ENCODE measurements at regions not wholly inside any gene's neighbourhood (a gene's known extent, or its start where the extent isn't known, plus 50 kb on each side); places are given as distances from the start of the nearest gene placed in this dataset.

DNA sequence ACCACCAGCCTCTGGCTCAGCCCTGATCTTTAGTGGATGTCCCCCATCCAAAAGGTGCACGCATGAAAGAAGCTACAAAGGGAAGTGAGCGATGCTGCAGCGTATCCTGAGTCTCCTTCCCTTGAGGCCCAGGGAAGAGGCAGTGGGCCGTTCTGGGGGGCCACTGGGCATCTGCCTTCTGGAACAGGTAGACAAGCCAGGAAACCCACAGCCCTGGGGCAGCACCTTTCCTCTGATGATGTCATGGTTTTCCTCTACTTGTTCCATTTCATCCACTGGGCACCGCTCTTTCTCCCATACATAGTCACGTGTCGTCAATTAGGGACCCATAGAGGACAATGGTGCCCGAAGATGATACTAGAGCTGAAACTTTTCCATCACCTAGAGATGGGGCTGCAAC lies 194.0 kb upstream of the IRX1 start:
- DNase-seq (ENCODE audit: low read depth, low spot score), result no peak
- no peak overlapping the region for H3K4me3 ChIP-seq
- ATAC-seq, result no peak
- H3K79me2 ChIP-seq (ENCODE audit: control insufficient read depth, insufficient read depth, low read length), result no peaks in the 10 kb centered on the region
- no TSS peak for BruUV-seq (replicated peaks)
- H3K27me3 ChIP-seq (replicated peaks in 1 of 2; ENCODE audit: control insufficient read depth in 2 of 2, insufficient read depth in 2 of 2, low read length in 1 of 2), result no peaks in the 10 kb centered on the region
- H2AFZ ChIP-seq (ENCODE audit: control insufficient read depth, low read depth, low read length), result no peak overlapping the region
- H3K36me3 ChIP-seq (ENCODE audit: control insufficient read depth in 2 of 2, insufficient read depth in 2 of 2, low read length in 1 of 2), result no peaks in the 10 kb centered on the region
- SMC1A ChIA-PET (ENCODE audit: uncharacterized antibody, unreplicated experiment), result interaction anchor here (0.9 kb wide), 1 partner anchor 9 kb away, joined by 3 read pairs; no protein-coding TSS in a partner anchor
- WGBS (ENCODE audit: insufficient coverage, insufficient replicate concordance, low lambda C conversion rate, missing lambda C conversion rate), result 37% methylated on average over 8 of the region's 8 CpGs
- RAD21 ChIA-PET (ENCODE audit: unreplicated experiment), result no interaction called here
- H3K9me3 ChIP-seq (replicated peaks; ENCODE audit: control insufficient read depth, insufficient read depth, low read length), result no peaks in the 10 kb centered on the region
- POLR2A ChIA-PET, result no interaction called here
- in situ Hi-C loops (cut with MboI) (no loop called here), intact Hi-C loops (cut with micrococcal nuclease; ENCODE audit: unreplicated experiment) (no loop called here)
- FAIRE-seq, result no peak
- no peak overlapping the region for H3K9ac ChIP-seq (ENCODE audit: control insufficient read depth, insufficient read depth, low read length)
- no peak overlapping the region for H3K4me2 ChIP-seq (ENCODE audit: control insufficient read depth, insufficient read depth)
- no peak overlapping the region for H3K27ac ChIP-seq (ENCODE audit: control insufficient read depth, insufficient read depth)
- no peaks in the 10 kb centered on the region for H3K4me1 ChIP-seq (ENCODE audit: control insufficient read depth, insufficient read depth, low read length)
- CTCF ChIA-PET, result no interaction called here
- no peaks in the 10 kb centered on the region for H4K20me1 ChIP-seq (ENCODE audit: control insufficient read depth, insufficient read depth)
- TF ChIP-seq, protein P1, sequence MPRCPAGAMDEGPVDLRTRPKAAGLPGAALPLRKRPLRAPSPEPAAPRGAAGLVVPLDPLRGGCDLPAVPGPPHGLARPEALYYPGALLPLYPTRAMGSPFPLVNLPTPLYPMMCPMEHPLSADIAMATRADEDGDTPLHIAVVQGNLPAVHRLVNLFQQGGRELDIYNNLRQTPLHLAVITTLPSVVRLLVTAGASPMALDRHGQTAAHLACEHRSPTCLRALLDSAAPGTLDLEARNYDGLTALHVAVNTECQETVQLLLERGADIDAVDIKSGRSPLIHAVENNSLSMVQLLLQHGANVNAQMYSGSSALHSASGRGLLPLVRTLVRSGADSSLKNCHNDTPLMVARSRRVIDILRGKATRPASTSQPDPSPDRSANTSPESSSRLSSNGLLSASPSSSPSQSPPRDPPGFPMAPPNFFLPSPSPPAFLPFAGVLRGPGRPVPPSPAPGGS (IDR thresholded peaks at IDR 0.05; ENCODE audit: borderline replicate concordance, insufficient read depth, low read depth, low read length, poor library complexity, severe bottlenecking), result no peak
- no peak for TF ChIP-seq CREM (IDR thresholded peaks at IDR 0.05; ENCODE audit: low read depth)
- TF ChIP-seq, protein P2, sequence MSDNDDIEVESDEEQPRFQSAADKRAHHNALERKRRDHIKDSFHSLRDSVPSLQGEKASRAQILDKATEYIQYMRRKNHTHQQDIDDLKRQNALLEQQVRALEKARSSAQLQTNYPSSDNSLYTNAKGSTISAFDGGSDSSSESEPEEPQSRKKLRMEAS (IDR thresholded peaks at IDR 0.05; ENCODE audit: low read depth, low read length), result no peak
- no peak for TF ChIP-seq ZNF207 (IDR thresholded peaks at IDR 0.05; ENCODE audit: borderline replicate concordance)
- TF ChIP-seq KAT2A (conservative IDR thresholded peaks at IDR 0.05; ENCODE audit: control insufficient read depth, low read depth, low read length), result no peak
- no peak for TF ChIP-seq E2F8 (IDR thresholded peaks at IDR 0.05; ENCODE audit: low read depth, partially characterized antibody)
- TF ChIP-seq ZBTB11 (CRISPR knock-in tag; IDR thresholded peaks at IDR 0.05), result no peak
- TF ChIP-seq BRCA1 (IDR thresholded peaks at IDR 0.05; ENCODE audit: low read depth, low read length), result no peak
- TF ChIP-seq MTA3 (IDR thresholded peaks at IDR 0.05; ENCODE audit: borderline replicate concordance, low read length), result no peak
- TF ChIP-seq POLR2AphosphoS2 (IDR thresholded peaks at IDR 0.05; ENCODE audit: low read depth, low read length), result no peak
- no peak for TF ChIP-seq NBN (IDR thresholded peaks at IDR 0.05)
- TF ChIP-seq NFIC (IDR thresholded peaks at IDR 0.05; ENCODE audit: low read depth, low read length), result no peak
- no peak for TF ChIP-seq SIX5 (IDR thresholded peaks at IDR 0.05; ENCODE audit: low read depth, low read length, severe bottlenecking)
- TF ChIP-seq, protein P3, sequence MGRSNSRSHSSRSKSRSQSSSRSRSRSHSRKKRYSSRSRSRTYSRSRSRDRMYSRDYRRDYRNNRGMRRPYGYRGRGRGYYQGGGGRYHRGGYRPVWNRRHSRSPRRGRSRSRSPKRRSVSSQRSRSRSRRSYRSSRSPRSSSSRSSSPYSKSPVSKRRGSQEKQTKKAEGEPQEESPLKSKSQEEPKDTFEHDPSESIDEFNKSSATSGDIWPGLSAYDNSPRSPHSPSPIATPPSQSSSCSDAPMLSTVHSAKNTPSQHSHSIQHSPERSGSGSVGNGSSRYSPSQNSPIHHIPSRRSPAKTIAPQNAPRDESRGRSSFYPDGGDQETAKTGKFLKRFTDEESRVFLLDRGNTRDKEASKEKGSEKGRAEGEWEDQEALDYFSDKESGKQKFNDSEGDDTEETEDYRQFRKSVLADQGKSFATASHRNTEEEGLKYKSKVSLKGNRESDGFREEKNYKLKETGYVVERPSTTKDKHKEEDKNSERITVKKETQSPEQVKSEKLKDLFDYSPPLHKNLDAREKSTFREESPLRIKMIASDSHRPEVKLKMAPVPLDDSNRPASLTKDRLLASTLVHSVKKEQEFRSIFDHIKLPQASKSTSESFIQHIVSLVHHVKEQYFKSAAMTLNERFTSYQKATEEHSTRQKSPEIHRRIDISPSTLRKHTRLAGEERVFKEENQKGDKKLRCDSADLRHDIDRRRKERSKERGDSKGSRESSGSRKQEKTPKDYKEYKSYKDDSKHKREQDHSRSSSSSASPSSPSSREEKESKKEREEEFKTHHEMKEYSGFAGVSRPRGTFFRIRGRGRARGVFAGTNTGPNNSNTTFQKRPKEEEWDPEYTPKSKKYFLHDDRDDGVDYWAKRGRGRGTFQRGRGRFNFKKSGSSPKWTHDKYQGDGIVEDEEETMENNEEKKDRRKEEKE (IDR thresholded peaks at IDR 0.05), result no peak
- TF ChIP-seq RCOR1 (conservative IDR thresholded peaks at IDR 0.05; ENCODE audit: low read depth, low read length), result no peak
